Fibroblast of lung (primary cell): ENCODE measurements at regions not wholly inside any gene's neighbourhood (a gene's known extent, or its start where the extent isn't known, plus 50 kb on each side); places are given as distances from the start of the nearest gene placed in this dataset.

Experiments used
- DNase-seq, 2 donors: peaks; one replicate each; pipeline versions ENCODE4 v3.0.0 to v3.0.0-alpha.2; 2010; ENCODE audit warnings: low read depth in 2 of 2
- H2AFZ ChIP-seq: 2 replicates; pipeline ENCODE4 v1.5.1; 2012; ENCODE audit warnings: low read length, control low read depth, inconsistent platforms
- H3K27ac ChIP-seq: 2 replicates; pipeline ENCODE4 v1.5.1; 2011; ENCODE audit warnings: low read length, control low read depth; ENCODE audit not compliant: insufficient read depth
- H3K27me3 ChIP-seq: 2 replicates; pipeline ENCODE4 v1.5.1; 2011; ENCODE audit warnings: mild to moderate bottlenecking, low read length; ENCODE audit not compliant: control insufficient read depth, insufficient read depth
- H3K36me3 ChIP-seq: 2 replicates; pipeline ENCODE4 v1.5.1; 2011; ENCODE audit warnings: low read length; ENCODE audit not compliant: control insufficient read depth, insufficient read depth
- H3K4me1 ChIP-seq: 2 replicates; pipeline ENCODE4 v1.5.1; 2011; ENCODE audit warnings: low read length; ENCODE audit not compliant: control insufficient read depth, insufficient read depth; ENCODE audit errors: extremely low read depth
- H3K4me2 ChIP-seq: 2 replicates; pipeline ENCODE4 v1.5.1; 2011; ENCODE audit warnings: low read length, control low read depth; ENCODE audit not compliant: insufficient read depth; ENCODE audit errors: extremely low read depth
- H3K4me3 ChIP-seq, 4 experiments: fragments of 200-600 bp in 1 of 4; sonication (generic) in 1 of 4; replicated peaks in 1 of 4; 2 replicates each; pipeline ENCODE4 v1.5.1; 2011 to 2016; ENCODE audit warnings: low read length in 4 of 4, low read depth in 3 of 4, mild to moderate bottlenecking in 3 of 4, control low read depth in 2 of 4, inconsistent platforms in 1 of 4, mixed read lengths in 1 of 4; ENCODE audit not compliant: insufficient read depth in 1 of 4; ENCODE audit errors: control extremely low read depth in 1 of 4
- H3K79me2 ChIP-seq: 2 replicates; pipeline ENCODE4 v1.5.1; 2012; ENCODE audit warnings: mild to moderate bottlenecking, low read length, inconsistent platforms; ENCODE audit not compliant: control insufficient read depth, insufficient read depth
- H3K9ac ChIP-seq: 2 replicates; pipeline ENCODE4 v1.5.1; 2011; ENCODE audit warnings: mild to moderate bottlenecking, low read length, control low read depth; ENCODE audit not compliant: insufficient read depth
- H3K9me3 ChIP-seq: 2 replicates; pipeline ENCODE4 v1.5.1; 2012; ENCODE audit warnings: low read depth, low read length; ENCODE audit not compliant: control insufficient read depth, insufficient read depth
- H4K20me1 ChIP-seq: 2 replicates; pipeline ENCODE4 v1.5.1; 2011; ENCODE audit warnings: low read length; ENCODE audit not compliant: control insufficient read depth, insufficient read depth; ENCODE audit errors: extremely low read depth
- EZH2 ChIP-seq: IDR thresholded peaks from 2 replicates; pipeline ENCODE4 v1.5.1; 2012; ENCODE audit warnings: low read length, control low read depth, mild to moderate bottlenecking; ENCODE audit errors: missing control alignments
- TF ChIP-seq, protein P1 (sequence below), 2 donors: IDR thresholded peaks in 1 of 2; conservative IDR thresholded peaks in 1 of 2; 1 replicate in 1 of 2; 2 replicates in 1 of 2; pipeline ENCODE4 v1.5.1; 2011 to 2012; ENCODE audit warnings: low read length in 2 of 2, control low read depth in 1 of 2, inconsistent platforms in 1 of 2, low read depth in 1 of 2, mild to moderate bottlenecking in 1 of 2

DNA sequence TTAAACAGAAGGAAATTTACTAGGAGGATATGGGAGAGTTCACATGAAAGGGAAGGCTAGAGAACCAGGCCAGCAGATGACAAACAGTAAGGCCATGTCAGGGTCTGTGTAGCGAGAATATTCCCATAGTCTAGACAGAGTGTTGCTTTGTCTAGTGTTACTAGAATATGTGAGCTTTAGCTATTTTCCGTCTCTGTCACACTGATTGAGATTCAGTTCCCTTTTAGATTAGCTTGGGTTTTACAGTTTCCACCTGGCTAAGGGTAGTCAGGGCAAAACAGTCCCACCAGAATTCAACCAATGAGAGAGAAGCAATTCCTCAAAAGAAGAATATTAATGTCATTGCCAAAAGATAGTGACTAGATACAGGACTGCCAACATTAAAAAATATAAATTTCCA is 82.8 kb upstream of the MDM1 start:
- H3K9ac ChIP-seq, result no peak overlapping the region
- H3K9me3 ChIP-seq, result no peaks in the 10 kb centered on the region
- no peaks in the 10 kb centered on the region for H3K4me1 ChIP-seq
- H3K27me3 ChIP-seq, result no peaks in the 10 kb centered on the region
- no peaks in the 10 kb centered on the region for H3K36me3 ChIP-seq
- TF ChIP-seq, protein P1, sequence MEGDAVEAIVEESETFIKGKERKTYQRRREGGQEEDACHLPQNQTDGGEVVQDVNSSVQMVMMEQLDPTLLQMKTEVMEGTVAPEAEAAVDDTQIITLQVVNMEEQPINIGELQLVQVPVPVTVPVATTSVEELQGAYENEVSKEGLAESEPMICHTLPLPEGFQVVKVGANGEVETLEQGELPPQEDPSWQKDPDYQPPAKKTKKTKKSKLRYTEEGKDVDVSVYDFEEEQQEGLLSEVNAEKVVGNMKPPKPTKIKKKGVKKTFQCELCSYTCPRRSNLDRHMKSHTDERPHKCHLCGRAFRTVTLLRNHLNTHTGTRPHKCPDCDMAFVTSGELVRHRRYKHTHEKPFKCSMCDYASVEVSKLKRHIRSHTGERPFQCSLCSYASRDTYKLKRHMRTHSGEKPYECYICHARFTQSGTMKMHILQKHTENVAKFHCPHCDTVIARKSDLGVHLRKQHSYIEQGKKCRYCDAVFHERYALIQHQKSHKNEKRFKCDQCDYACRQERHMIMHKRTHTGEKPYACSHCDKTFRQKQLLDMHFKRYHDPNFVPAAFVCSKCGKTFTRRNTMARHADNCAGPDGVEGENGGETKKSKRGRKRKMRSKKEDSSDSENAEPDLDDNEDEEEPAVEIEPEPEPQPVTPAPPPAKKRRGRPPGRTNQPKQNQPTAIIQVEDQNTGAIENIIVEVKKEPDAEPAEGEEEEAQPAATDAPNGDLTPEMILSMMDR (conservative IDR thresholded peaks at IDR 0.05 in 1 of 2, IDR thresholded peaks at IDR 0.05 in 1 of 2; ENCODE audit: low read depth in 1 of 2, low read length in 2 of 2), result no peak
- no peak for TF ChIP-seq EZH2
- no peak overlapping the region for H2AFZ ChIP-seq
- H3K4me3 ChIP-seq, result no peak overlapping the region
- no peak for DNase-seq
- no peaks in the 10 kb centered on the region for H3K79me2 ChIP-seq
- H3K27ac ChIP-seq, result no peak overlapping the region
- H3K4me2 ChIP-seq, result no peak overlapping the region
- H4K20me1 ChIP-seq, result no peaks in the 10 kb centered on the region

DNA sequence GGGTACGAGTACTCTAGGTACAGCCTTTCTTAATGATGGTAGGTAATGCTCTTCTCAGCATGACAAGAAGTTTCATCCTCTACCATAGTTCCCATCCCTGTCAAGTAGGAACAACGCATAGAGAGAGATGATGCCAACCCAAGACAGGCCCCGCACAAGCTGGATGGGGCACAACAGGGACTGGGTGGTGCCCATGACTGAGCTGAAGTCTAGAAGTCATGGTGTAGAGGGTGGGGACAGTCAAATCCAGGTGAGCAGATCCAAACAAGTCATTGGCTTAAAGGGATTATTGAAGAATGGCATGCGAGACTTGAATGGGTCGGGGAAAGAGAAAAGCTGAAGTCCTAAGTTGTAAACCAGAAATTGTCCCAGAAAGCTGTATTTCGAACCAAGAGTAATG is 84.2 kb upstream of the MDM1 start:
- TF ChIP-seq, protein P1 (conservative IDR thresholded peaks at IDR 0.05 in 1 of 2, IDR thresholded peaks at IDR 0.05 in 1 of 2; ENCODE audit: low read depth in 1 of 2, low read length in 2 of 2), result no peak
- no peak for TF ChIP-seq EZH2
- Histone ChIP-seq H3K36me3 (no peaks in the 10 kb centered on the region), H3K27me3 (no peaks in the 10 kb centered on the region), H3K4me1 (peaks cover 2% of the 10 kb centered on the region), H3K4me3 (no peak overlapping the region), H3K4me2 (no peak overlapping the region), H2AFZ (no peak overlapping the region), H3K79me2 (no peaks in the 10 kb centered on the region), H3K9me3 (no peaks in the 10 kb centered on the region), H3K9ac (no peak overlapping the region), H4K20me1 (no peaks in the 10 kb centered on the region), H3K27ac (no peak overlapping the region)
- DNase-seq, result no peak

DNA sequence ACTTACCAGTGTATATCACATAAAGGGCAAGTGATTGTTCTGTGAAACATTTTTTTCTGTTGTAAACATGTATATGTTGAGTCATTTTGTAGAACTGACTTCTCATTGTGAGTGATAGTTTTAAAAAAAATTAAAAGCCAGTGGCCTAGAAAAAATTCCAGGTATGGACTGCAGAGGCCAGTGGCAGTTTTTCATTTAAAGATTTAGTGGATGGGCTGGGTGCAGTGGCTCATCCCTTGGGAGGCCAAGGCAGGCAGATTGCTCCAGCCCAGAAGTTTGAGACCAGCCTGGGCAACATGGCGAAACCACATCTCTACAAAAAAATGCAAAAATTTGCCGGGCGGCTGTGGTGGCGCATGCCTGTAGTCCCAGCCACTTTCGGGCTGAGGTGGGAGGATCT is 84.7 kb upstream of the MDM1 start:
- Histone ChIP-seq H3K27me3 (no peaks in the 10 kb centered on the region), H3K9me3 (no peaks in the 10 kb centered on the region), H4K20me1 (no peaks in the 10 kb centered on the region), H2AFZ (no peak overlapping the region), H3K79me2 (no peaks in the 10 kb centered on the region), H3K4me3 (no peak overlapping the region), H3K27ac (no peak overlapping the region), H3K4me2 (no peak overlapping the region), H3K4me1 (peaks cover 2% of the 10 kb centered on the region), H3K9ac (no peak overlapping the region), H3K36me3 (no peaks in the 10 kb centered on the region)
- no peak for TF ChIP-seq EZH2
- TF ChIP-seq, protein P1 (conservative IDR thresholded peaks at IDR 0.05 in 1 of 2, IDR thresholded peaks at IDR 0.05 in 1 of 2; ENCODE audit: low read depth in 1 of 2, low read length in 2 of 2), result no peak
- peak in 1 of 2 donors; percentile 52 for DNase-seq
